Fibroblast of lung (primary cell): ENCODE measurements at regions not wholly inside any gene's neighbourhood (a gene's known extent, or its start where the extent isn't known, plus 50 kb on each side); places are given as distances from the start of the nearest gene placed in this dataset.

Experiments used
- CTCF ChIP-seq, 2 donors: IDR thresholded peaks in 1 of 2; conservative IDR thresholded peaks in 1 of 2; 1 replicate in 1 of 2; 2 replicates in 1 of 2; pipeline ENCODE4 v1.5.1; 2011 to 2012; ENCODE audit warnings: low read length in 2 of 2, control low read depth in 1 of 2, inconsistent platforms in 1 of 2, low read depth in 1 of 2, mild to moderate bottlenecking in 1 of 2
- EZH2 ChIP-seq: IDR thresholded peaks from 2 replicates; pipeline ENCODE4 v1.5.1; 2012; ENCODE audit warnings: low read length, control low read depth, mild to moderate bottlenecking; ENCODE audit errors: missing control alignments

GRCh38 chr11:128388206-128388815, 199.0 kb downstream of the ETS1 start:
- TF ChIP-seq CTCF (conservative IDR thresholded peaks at IDR 0.05 in 1 of 2, IDR thresholded peaks at IDR 0.05 in 1 of 2; ENCODE audit: low read depth in 1 of 2, low read length in 2 of 2), result no peak
- TF ChIP-seq EZH2, result no peak
